PC-3 (cell line): ENCODE measurements at regions not wholly inside any gene's neighbourhood (a gene's known extent, or its start where the extent isn't known, plus 50 kb on each side); places are given as distances from the start of the nearest gene placed in this dataset.
A peak's percentile ranks its signal among the peaks of the same experiment; 100 is the strongest.
"Not testable (repeated sequence)": the region's sequence is repeated elsewhere in the genome, so short reads cannot be mapped to it uniquely, and the experiment has no call there.

Experiments
- ATAC-seq: fragments of 200-7000 bp; cut with Tn5 transposase; 2 replicates; pipeline ENCODE4 v1.9.1; 2020; ENCODE audit warnings: mild to moderate bottlenecking, moderate library complexity
- BruUV-seq: library from RNA; stranded (reverse); fragments of 400-500 nt; replicated peaks from 2 replicates; lab custom pipeline; 2021; lab: Mats Ljungman, UMichigan
- CTCF ChIA-PET: fragments of 300-600 bp; sonication (Branson Sonifier 250); formaldehyde crosslinking; loops from one replicate; lab custom pipeline; 2022; ENCODE audit warnings: antibody characterized with exemption; lab: Charles Lee
- POLR2A ChIA-PET: fragments of 300-600 bp; sonication (Branson Sonifier 250); formaldehyde crosslinking; loops from one replicate; lab custom pipeline; 2022; ENCODE audit warnings: antibody characterized with exemption; ENCODE audit not compliant: unreplicated experiment; lab: Charles Lee
- DNase-seq: peaks from one replicate; pipeline ENCODE4 v3.0.0-alpha.2; 2015
- H2AFZ ChIP-seq: fragments of 300-600 bp; sonication (generic); 2 replicates; pipeline ENCODE4 v1.6.0; 2016; ENCODE audit warnings: antibody characterized with exemption, low read length
- H3F3A ChIP-seq: fragments of 300-600 bp; sonication (generic); one replicate; pipeline ENCODE4 v1.6.0; 2017; ENCODE audit warnings: antibody characterized with exemption, low read length, control low read depth, mild to moderate bottlenecking; ENCODE audit not compliant: unreplicated experiment
- H3K27ac ChIP-seq: fragments of 300-600 bp; sonication (generic); 2 replicates; pipeline ENCODE4 v1.5.1; 2016; ENCODE audit warnings: mild to moderate bottlenecking, low read length
- H3K27me3 ChIP-seq: fragments of 300-600 bp; sonication (generic); 2 replicates; pipeline ENCODE4 v1.6.1; 2016; ENCODE audit warnings: low read length, mixed read lengths
- H3K36me3 ChIP-seq: fragments of 300-600 bp; sonication (generic); 2 replicates; pipeline ENCODE4 v1.6.1; 2016; ENCODE audit warnings: low read depth, mixed run types, low read length, mixed read lengths
- H3K4me1 ChIP-seq: fragments of 300-600 bp; sonication (generic); 2 replicates; pipeline ENCODE4 v1.5.1; 2016; ENCODE audit warnings: low read length; ENCODE audit not compliant: insufficient read depth
- H3K4me2 ChIP-seq: fragments of 300-600 bp; sonication (generic); 2 replicates; pipeline ENCODE4 v1.6.0; 2016; ENCODE audit warnings: low read length
- H3K4me3 ChIP-seq: fragments of 300-600 bp; sonication (generic); 2 replicates; pipeline ENCODE4 v1.5.1; 2016; ENCODE audit warnings: mild to moderate bottlenecking, low read length, mixed read lengths
- H3K79me2 ChIP-seq: fragments of 300-600 bp; sonication (generic); 2 replicates; pipeline ENCODE4 v1.6.1; 2017; ENCODE audit warnings: low read length, mixed read lengths
- H3K9ac ChIP-seq: fragments of 300-600 bp; sonication (generic); 2 replicates; pipeline ENCODE4 v1.6.0; 2016; ENCODE audit warnings: mild to moderate bottlenecking, low read length
- H3K9me2 ChIP-seq: fragments of 300-600 bp; sonication (generic); replicated peaks from 2 replicates; pipeline ENCODE4 v1.6.1; 2016; ENCODE audit warnings: mixed run types, low read length, mixed read lengths
- H3K9me3 ChIP-seq: fragments of 300-600 bp; sonication (generic); 2 replicates; pipeline ENCODE4 v1.6.1; 2016; ENCODE audit warnings: low read length, mixed read lengths
- H4K20me1 ChIP-seq: fragments of 300-600 bp; sonication (generic); 2 replicates; pipeline ENCODE4 v1.6.1; 2016; ENCODE audit warnings: low read length, mixed read lengths
- EZH2 ChIP-seq: fragments of 300-600 bp; sonication (generic); IDR thresholded peaks from one replicate; pipeline ENCODE4 v1.6.1; 2017; ENCODE audit warnings: antibody characterized with exemption, mild to moderate bottlenecking, low read length; ENCODE audit not compliant: unreplicated experiment
- EZH2phosphoT487 ChIP-seq: fragments of 300-600 bp; sonication (generic); IDR thresholded peaks from 2 replicates; pipeline ENCODE4 v1.6.1; 2018; ENCODE audit warnings: mild to moderate bottlenecking, antibody characterized with exemption, low read length, borderline replicate concordance
- intact Hi-C: fragments of 100-400 bp; cut with micrococcal nuclease; formaldehyde crosslinking; loops from 2 replicates; pipeline ENCODE4 v1.9.0; 2023
- TF ChIP-seq, protein P1 (sequence below): fragments of 300-600 bp; sonication (generic); conservative IDR thresholded peaks from 2 replicates; pipeline ENCODE4 v1.5.1; 2017; ENCODE audit warnings: antibody characterized with exemption, low read depth, mild to moderate bottlenecking, low read length

DNA sequence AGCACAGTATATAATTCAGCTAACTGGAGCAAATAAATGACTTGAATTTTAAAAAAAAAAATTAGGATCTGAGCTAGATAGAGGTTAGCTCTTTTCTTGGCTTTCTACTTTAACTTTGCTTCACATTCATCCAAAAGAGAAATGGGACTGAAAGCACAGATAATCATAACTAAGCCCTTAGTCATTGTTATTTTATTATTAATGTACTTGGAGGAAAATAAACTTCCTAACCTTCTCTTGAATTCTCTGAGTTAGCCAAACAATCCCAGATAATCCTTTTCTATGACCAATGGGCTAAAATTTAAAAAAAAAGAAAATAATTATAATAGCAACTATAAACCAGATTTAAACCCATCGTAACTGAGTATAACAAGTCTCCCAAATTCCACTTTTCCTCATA is 57.6 kb upstream of the RASA1 start:
- no peak overlapping the region; the same call in 1 of the 2 replicates for H2AFZ ChIP-seq
- ATAC-seq (peak; percentile 48; the same call in 1 of the 2 replicates), DNase-seq (peak; percentile 35)
- TF ChIP-seq EZH2 (no peak), EZH2phosphoT487 (no peak)
- TF ChIP-seq, protein P1, sequence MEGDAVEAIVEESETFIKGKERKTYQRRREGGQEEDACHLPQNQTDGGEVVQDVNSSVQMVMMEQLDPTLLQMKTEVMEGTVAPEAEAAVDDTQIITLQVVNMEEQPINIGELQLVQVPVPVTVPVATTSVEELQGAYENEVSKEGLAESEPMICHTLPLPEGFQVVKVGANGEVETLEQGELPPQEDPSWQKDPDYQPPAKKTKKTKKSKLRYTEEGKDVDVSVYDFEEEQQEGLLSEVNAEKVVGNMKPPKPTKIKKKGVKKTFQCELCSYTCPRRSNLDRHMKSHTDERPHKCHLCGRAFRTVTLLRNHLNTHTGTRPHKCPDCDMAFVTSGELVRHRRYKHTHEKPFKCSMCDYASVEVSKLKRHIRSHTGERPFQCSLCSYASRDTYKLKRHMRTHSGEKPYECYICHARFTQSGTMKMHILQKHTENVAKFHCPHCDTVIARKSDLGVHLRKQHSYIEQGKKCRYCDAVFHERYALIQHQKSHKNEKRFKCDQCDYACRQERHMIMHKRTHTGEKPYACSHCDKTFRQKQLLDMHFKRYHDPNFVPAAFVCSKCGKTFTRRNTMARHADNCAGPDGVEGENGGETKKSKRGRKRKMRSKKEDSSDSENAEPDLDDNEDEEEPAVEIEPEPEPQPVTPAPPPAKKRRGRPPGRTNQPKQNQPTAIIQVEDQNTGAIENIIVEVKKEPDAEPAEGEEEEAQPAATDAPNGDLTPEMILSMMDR: no peak
- peaks cover 23% of the 10 kb centered on the region for H3K4me1 ChIP-seq
- no peaks in the 10 kb centered on the region for H3K9me3 ChIP-seq
- POLR2A ChIA-PET: interaction anchor here (0.6 to 0.7 kb wide), 2 partner anchors 57 to 61 kb away, joined by 3 read pairs; partner anchors contain the start of gene RASA1
- H3K9me2 ChIP-seq: no peaks in the 10 kb centered on the region
- no peaks in the 10 kb centered on the region for H3K36me3 ChIP-seq
- CTCF ChIA-PET: interaction anchor here (0.6 to 1.0 kb wide), 3 partner anchors 134 to 160 kb away, joined by 3 read pairs; no protein-coding TSS in a partner anchor
- H3K4me2 ChIP-seq: peak overlapping the region; percentile 62
- H3K27ac ChIP-seq: no peak overlapping the region
- no TSS peak for BruUV-seq
- intact Hi-C loops: no loop called here
- H3K9ac ChIP-seq: no peak overlapping the region
- no peaks in the 10 kb centered on the region for H3F3A ChIP-seq
- no peaks in the 10 kb centered on the region for H4K20me1 ChIP-seq
- H3K4me3 ChIP-seq: no peak overlapping the region
- H3K79me2 ChIP-seq: no peaks in the 10 kb centered on the region
- no peaks in the 10 kb centered on the region for H3K27me3 ChIP-seq

- Histone ChIP-seq H3K79me2 (no peaks in the 10 kb centered on the region), H3K9me3 (no peaks in the 10 kb centered on the region), H4K20me1 (no peaks in the 10 kb centered on the region), H2AFZ (no peak overlapping the region), H3K4me2 (peak overlapping the region; percentile 62), H3K27ac (peak overlapping the region; percentile 19), H3F3A (no peaks in the 10 kb centered on the region), H3K27me3 (no peaks in the 10 kb centered on the region), H3K4me3 (peak overlapping the region; percentile 18; the same call in 1 of the 2 replicates), H3K9ac (no peak overlapping the region), H3K9me2 (no peaks in the 10 kb centered on the region), H3K36me3 (no peaks in the 10 kb centered on the region), H3K4me1 (peaks cover 23% of the 10 kb centered on the region)
- intact Hi-C loops: no loop called here
- ATAC-seq (peak; percentile 73), DNase-seq (peak; percentile 97)
- ChIA-PET POLR2A (no interaction called here), CTCF (interaction anchor here (1.0 kb wide), 1 partner anchor 141 kb away, joined by 3 read pairs; no protein-coding TSS in a partner anchor)
- TF ChIP-seq EZH2phosphoT487: no peak
- TF ChIP-seq EZH2: no peak
- TF ChIP-seq, protein P1: no peak
- no TSS peak for BruUV-seq
These were observed 56.9 kb upstream of the RASA1 start for GRCh38 chr5:87210743-87211142.

GRCh38 chr5:87211676-87212075 is 56.0 kb upstream of the RASA1 start:
- Histone ChIP-seq H3K9me3 (no peaks in the 10 kb centered on the region), H3K27me3 (no peaks in the 10 kb centered on the region), H3K9me2 (no peaks in the 10 kb centered on the region), H3K36me3 (no peaks in the 10 kb centered on the region), H3K27ac (no peak overlapping the region), H4K20me1 (no peaks in the 10 kb centered on the region), H2AFZ (no peak overlapping the region), H3K79me2 (no peaks in the 10 kb centered on the region), H3F3A (no peaks in the 10 kb centered on the region), H3K4me2 (no peak overlapping the region), H3K4me3 (no peak overlapping the region), H3K4me1 (peaks cover 23% of the 10 kb centered on the region), H3K9ac (no peak overlapping the region)
- TF ChIP-seq EZH2 (no peak), EZH2phosphoT487 (no peak)
- TF ChIP-seq, protein P1: no peak
- no peak for DNase-seq
- no peak for ATAC-seq
- intact Hi-C loops: no loop called here
- no TSS peak for BruUV-seq
- POLR2A ChIA-PET: no interaction called here
- CTCF ChIA-PET: no interaction called here

DNA sequence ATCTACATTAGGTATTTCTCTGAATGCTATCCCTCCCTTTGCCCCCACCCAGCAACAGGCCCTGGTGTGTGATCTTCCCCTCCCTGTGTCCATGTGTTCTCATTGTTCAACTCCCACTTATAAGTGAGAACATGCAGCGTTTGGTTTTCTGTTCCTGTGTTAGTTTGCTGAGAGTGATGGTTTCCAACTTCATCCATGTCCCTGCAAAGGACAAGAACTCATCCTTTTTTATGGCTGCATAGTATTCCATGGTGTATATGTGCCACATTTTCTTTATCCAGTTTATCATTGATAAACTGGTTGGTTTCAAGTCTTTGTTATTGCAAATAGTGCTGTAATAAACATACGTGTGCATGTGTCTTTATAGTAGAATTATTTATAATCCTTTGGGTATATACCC is 55.5 kb upstream of the RASA1 start:
- H3K9me3 ChIP-seq, intact Hi-C loops, CTCF ChIA-PET, BruUV-seq, H3K9me2 ChIP-seq, H2AFZ ChIP-seq, DNase-seq, H3K4me3 ChIP-seq, H3K4me2 ChIP-seq, H3K36me3 ChIP-seq, H3K27me3 ChIP-seq, H4K20me1 ChIP-seq, H3K9ac ChIP-seq, POLR2A ChIA-PET, H3K27ac ChIP-seq, ATAC-seq, H3F3A ChIP-seq, H3K79me2 ChIP-seq: not testable (repeated sequence)
- H3K4me1 ChIP-seq: peaks cover 23% of the 10 kb centered on the region
